22Rv1 (cell line): ENCODE measurements at regions not wholly inside any gene's neighbourhood (a gene's known extent, or its start where the extent isn't known, plus 50 kb on each side); places are given as distances from the start of the nearest gene placed in this dataset.
A peak's percentile ranks its signal among the peaks of the same experiment; 100 is the strongest.

Source experiments
- H3K27ac ChIP-seq: fragments of 450-650 bp; 2 replicates; pipeline ENCODE4 v1.5.1; 2017
- ZFX ChIP-seq: fragments of 450-650 bp; IDR thresholded peaks from 2 replicates; pipeline ENCODE4 v1.6.1; 2017; ENCODE audit warnings: antibody characterized with exemption, borderline replicate concordance
- TF ChIP-seq, protein P1 (sequence below): fragments of 450-650 bp; IDR thresholded peaks from 2 replicates; pipeline ENCODE4 v1.5.1; 2017; ENCODE audit warnings: mild to moderate bottlenecking

DNA sequence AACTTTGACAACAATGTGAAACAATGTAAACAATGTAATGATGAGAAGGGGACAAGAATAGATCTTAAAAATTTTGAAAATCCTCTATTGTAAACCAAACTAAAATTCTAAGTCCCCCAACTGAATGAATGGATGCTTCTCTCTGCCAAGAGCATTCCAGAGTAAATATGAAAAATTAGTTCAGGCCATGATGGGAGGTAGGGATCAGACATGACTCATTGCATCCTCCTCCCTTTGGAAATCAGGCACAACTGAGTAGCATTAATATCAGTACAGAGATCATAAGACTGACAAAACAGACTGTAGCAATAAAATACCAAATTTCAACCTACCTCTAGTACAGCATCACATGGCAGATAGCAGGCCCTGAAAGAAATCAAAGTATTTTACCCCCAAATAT is 559.9 kb downstream of the C12orf50 start:
- TF ChIP-seq ZFX = no peak
- TF ChIP-seq, protein P1, sequence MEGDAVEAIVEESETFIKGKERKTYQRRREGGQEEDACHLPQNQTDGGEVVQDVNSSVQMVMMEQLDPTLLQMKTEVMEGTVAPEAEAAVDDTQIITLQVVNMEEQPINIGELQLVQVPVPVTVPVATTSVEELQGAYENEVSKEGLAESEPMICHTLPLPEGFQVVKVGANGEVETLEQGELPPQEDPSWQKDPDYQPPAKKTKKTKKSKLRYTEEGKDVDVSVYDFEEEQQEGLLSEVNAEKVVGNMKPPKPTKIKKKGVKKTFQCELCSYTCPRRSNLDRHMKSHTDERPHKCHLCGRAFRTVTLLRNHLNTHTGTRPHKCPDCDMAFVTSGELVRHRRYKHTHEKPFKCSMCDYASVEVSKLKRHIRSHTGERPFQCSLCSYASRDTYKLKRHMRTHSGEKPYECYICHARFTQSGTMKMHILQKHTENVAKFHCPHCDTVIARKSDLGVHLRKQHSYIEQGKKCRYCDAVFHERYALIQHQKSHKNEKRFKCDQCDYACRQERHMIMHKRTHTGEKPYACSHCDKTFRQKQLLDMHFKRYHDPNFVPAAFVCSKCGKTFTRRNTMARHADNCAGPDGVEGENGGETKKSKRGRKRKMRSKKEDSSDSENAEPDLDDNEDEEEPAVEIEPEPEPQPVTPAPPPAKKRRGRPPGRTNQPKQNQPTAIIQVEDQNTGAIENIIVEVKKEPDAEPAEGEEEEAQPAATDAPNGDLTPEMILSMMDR = no peak
- no peak overlapping the region for H3K27ac ChIP-seq

DNA sequence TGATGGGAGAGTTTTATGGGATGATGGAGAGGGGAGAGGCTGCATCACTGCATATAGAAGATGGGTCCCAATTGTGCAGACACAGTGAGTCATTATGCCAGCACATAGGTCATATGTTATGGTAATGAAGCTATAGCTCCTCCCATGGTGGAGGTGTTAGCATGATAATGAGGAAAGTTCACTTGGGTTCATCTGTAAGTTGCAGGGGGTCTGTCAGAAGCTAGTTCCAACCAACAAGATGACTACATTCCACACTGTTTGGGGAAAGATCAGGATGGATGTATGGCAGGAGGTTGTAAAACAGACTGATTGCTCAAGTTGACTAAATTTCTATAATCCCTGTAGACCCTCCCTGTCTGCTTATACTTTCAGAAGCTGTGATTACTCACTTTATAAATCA is 561.3 kb downstream of the C12orf50 start:
- no peak overlapping the region for H3K27ac ChIP-seq
- no peak for TF ChIP-seq ZFX
- TF ChIP-seq, protein P1 = no peak

DNA sequence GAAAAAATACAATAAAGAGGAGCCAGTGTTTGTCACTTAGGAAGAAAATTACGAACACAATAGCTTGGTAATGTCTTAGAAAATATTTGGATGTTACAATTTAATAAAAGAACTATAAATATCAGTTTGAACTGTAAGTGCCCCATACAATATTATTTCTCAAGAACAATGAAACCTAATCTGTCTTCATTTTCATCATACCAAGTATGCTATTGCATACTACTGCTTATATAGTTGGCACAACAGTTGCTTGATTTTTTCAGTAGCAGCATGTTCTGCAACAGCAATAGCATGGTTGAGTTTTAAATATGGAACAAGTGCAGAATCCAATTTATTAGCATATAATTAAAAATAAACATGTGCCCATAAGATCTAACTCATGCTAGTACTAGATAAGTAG is 564.6 kb downstream of the C12orf50 start:
- TF ChIP-seq, protein P1 = no peak
- TF ChIP-seq ZFX = no peak
- no peak overlapping the region for H3K27ac ChIP-seq

DNA sequence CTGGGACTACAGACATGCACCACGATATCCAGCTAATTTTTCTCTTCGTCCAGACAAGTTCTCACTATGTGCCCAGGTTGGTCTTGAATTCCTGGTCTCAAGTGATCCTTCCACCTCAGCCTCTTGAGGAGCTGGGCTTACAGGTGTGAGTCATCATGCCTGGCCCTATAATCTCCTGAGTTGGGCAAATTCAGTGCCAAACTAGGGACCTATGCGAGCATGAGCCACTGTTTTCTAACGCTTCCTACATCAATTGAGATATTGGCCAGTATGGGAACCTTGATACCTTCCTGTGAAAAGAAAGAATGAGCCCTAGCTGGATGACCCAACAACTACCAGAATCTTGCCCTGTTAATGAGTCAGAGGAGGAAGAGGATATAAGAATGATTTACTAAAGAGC is 585.2 kb downstream of the C12orf50 start:
- TF ChIP-seq ZFX = no peak
- TF ChIP-seq, protein P1 = no peak
- H3K27ac ChIP-seq = no peak overlapping the region

DNA sequence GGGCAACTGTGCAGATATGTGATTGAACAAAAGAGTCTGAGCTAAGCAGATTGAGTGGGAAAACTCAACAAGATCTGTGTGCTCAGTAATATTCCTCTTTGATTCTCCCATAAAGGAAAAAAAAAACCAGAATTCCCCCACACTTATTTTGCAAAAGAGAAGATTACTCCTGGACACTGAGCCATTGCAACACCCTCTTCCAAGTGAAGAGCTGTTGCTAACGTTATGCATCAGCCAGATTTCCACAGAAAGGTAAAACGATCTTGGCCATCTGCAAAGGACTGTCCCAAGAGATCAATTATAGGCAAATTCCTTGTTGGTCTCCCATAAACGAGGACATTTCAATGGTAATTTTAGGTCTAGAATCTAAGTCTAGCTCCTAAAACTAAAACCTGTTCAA is 587.7 kb downstream of the C12orf50 start:
- TF ChIP-seq ZFX = no peak
- TF ChIP-seq, protein P1 = no peak
- no peak overlapping the region; the same call in 1 of the 2 replicates for H3K27ac ChIP-seq

DNA sequence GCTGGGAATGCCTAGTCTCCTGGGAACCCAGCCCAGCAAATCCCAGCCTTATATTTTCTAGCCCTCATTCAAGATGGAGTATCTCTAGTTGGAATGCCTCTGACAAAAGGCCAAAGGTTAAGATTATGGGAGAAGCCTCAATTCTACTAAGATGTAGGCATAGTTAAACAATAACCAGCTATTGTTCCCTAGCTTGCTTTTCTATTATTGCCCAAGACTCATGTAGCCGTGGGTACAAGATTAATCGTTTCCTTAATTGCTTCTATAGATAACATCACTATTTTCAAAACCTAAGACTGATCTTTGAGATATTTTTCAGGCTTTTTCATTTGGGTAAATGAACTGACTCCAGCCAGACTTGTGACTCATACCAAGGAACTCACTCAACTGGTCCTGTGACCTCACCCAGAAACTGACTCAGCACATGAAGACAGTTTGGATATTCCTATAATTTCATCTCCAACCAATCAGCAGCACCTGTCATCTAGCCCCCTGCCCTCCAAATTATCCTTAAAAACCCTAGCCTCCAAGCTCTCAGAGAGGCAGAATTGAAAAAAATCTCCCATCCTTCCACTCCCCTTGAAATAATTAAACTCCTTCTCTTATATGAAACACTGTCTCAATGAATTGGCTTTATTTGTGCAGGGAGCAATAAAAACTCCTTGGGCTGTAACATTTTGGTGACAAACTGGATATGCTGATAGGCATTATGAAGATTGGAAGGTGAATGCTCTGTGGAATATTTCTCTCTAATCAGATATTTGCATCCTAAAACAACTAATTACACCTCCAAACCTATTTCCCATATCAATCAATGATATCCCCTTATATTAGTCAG is 589.0 kb downstream of the C12orf50 start:
- TF ChIP-seq, protein P1 = no peak
- no peak for TF ChIP-seq ZFX

DNA sequence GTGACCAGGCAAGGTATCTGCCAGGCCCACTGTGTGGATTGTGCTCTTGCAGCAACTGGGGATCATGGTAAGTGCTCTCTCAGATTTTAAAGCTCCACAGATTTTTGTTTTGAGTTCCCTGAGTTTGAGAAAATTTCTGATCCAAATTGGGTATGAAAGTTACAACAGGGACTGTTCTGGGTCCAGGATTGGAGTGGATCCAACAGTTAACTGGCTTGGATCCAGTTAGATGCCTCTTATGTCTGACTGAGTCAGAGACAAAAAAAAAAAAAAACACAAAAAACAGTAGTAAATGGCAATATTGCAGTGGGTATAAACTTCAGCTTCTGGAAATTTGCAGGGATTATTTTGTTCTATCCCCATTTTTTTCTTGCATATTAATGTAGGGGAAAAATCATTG is 598.8 kb downstream of the C12orf50 start:
- TF ChIP-seq ZFX = no peak
- TF ChIP-seq, protein P1 = no peak
- H3K27ac ChIP-seq = no peak overlapping the region

More for the DNA sequence above, 589.0 kb downstream of the C12orf50 start:
- peak overlapping the region; percentile 66 for H3K27ac ChIP-seq
